Activated naive CD4-positive, alpha-beta T cell treated with anti-CD3 and anti-CD28 coated beads, Interleukin-2, amount 10 ng/mL, durations not matched to agents 7 days and 5 days (primary cell): ENCODE measurements at regions not wholly inside any gene's neighbourhood (a gene's known extent, or its start where the extent isn't known, plus 50 kb on each side); places are given as distances from the start of the nearest gene placed in this dataset.

ENCODE experiments used
- CTCF ChIA-PET: fragments of 350-600 bp; sonication (Branson Sonifier 250); formaldehyde crosslinking; loops from one replicate; lab custom pipeline; 2021; ENCODE audit warnings: antibody characterized with exemption; lab: Charles Lee
- DNase-seq: peaks from one replicate; pipeline ENCODE4 v3.0.0-alpha.2; 2020
- H3K27ac Mint-ChIP-seq: one replicate; pipeline ENCODE4 v1.8.0; 2021; ENCODE audit warnings: mild to moderate bottlenecking, moderate library complexity, mixed read lengths
- H3K27me3 Mint-ChIP-seq: one replicate; pipeline ENCODE4 v1.8.0; 2021; ENCODE audit warnings: mild to moderate bottlenecking, mixed read lengths
- H3K36me3 Mint-ChIP-seq: one replicate; pipeline ENCODE4 v1.8.0; 2021; ENCODE audit warnings: mixed read lengths
- H3K4me1 Mint-ChIP-seq: one replicate; pipeline ENCODE4 v1.8.0; 2021; ENCODE audit warnings: mixed read lengths
- H3K4me3 Mint-ChIP-seq: one replicate; pipeline ENCODE4 v1.8.0; 2021; ENCODE audit warnings: mild to moderate bottlenecking, moderate library complexity, mixed read lengths
- H3K9me3 Mint-ChIP-seq: one replicate; pipeline ENCODE4 v1.8.0; 2021; ENCODE audit warnings: mixed read lengths

DNA sequence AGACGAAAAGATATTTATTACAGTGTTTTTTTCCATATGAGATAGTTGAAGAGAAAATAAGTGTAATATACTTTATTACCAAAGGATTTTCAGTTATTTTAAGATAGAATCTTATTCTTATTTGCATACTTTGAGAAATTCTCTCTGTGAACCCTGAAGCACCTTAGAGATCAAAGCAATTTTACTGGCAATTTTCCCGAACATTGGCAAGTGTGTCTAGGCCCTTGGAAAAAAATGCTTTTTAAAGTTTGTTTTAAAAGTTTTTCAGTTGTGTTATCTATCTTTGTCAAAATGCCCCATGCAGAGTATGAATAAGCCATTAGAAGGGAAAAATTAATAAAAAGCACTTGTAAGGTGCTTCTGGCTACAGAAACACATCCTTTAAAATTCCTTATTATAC is 276.8 kb upstream of the HSF2 start:
- Mint-ChIP-seq H3K27ac (no peak overlapping the region), H3K4me1 (no peaks in the 10 kb centered on the region), H3K36me3 (no peaks in the 10 kb centered on the region), H3K9me3 (no peaks in the 10 kb centered on the region), H3K27me3 (no peaks in the 10 kb centered on the region), H3K4me3 (no peak overlapping the region)
- DNase-seq = no peak
- CTCF ChIA-PET = no interaction called here

DNA sequence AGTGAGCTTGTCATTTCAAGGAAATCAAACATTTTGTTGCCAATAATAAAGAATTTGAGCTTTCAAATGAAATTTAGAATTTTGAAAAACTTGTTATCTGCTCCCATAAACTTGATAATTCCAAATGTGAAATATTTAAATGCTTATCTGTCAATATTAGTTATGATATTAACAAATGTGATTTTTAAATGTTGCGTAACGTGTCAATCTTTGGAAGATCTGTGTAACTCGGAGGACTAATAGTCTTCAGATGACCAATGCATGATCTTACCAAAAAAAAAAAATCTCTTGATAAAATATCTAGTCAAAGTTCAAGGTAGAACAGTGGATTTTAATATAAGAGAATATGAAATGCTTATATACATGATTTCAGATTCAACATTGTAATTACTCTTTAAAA is 274.5 kb upstream of the HSF2 start:
- Mint-ChIP-seq H3K9me3 (no peaks in the 10 kb centered on the region), H3K27ac (no peak overlapping the region), H3K27me3 (no peaks in the 10 kb centered on the region), H3K36me3 (no peaks in the 10 kb centered on the region), H3K4me1 (peaks cover 2% of the 10 kb centered on the region), H3K4me3 (no peak overlapping the region)
- no peak for DNase-seq
- CTCF ChIA-PET = no interaction called here

DNA sequence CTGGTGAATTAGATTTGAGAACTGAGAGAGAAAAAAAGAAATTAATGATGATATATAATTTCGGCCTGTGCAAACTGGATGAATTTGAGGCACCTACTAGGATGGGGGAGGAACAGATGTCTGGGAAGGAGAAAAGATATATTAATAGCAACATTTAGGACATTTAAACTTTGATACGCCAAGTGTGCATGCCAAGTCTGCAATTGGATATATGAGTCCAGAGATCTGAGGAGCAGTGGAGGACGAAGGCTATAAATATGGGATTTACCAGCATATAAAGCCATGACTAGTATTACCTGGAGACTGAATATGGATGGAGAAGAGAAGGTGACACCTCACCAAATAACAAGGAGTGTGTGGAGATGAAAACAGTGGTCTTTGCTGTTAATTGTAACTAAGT is 272.6 kb upstream of the HSF2 start:
- H3K27ac Mint-ChIP-seq = no peak overlapping the region
- no peaks in the 10 kb centered on the region for H3K9me3 Mint-ChIP-seq

DNA sequence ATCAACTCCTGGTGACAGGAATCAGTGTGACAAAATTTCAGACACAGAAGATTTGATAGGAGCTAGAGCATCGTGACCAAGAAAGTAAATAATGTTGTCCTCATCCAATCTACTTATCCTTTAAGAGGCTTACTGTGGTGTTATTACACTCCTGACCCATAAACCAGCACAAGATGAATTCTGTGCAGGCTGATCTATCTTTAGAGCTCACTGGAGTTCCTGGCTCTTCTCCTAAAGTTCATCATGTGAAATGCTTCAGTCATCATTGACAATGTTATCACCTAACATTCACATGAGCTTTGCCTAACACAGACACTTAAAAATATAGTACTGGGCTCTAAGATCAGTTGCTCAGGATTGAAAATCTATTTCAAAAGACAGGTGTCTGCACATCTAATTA is 271.0 kb upstream of the HSF2 start:
- Mint-ChIP-seq H3K27ac (no peak overlapping the region), H3K27me3 (no peaks in the 10 kb centered on the region), H3K9me3 (no peaks in the 10 kb centered on the region), H3K36me3 (no peaks in the 10 kb centered on the region), H3K4me1 (peaks cover 7% of the 10 kb centered on the region), H3K4me3 (no peak overlapping the region)
- CTCF ChIA-PET = no interaction called here
- DNase-seq = no peak

More for the DNA sequence above, 272.6 kb upstream of the HSF2 start:
- CTCF ChIA-PET = no interaction called here
- H3K36me3 Mint-ChIP-seq = no peaks in the 10 kb centered on the region
- DNase-seq = no peak
- no peaks in the 10 kb centered on the region for H3K27me3 Mint-ChIP-seq
- H3K4me3 Mint-ChIP-seq = no peak overlapping the region
- peaks cover 7% of the 10 kb centered on the region for H3K4me1 Mint-ChIP-seq

DNA sequence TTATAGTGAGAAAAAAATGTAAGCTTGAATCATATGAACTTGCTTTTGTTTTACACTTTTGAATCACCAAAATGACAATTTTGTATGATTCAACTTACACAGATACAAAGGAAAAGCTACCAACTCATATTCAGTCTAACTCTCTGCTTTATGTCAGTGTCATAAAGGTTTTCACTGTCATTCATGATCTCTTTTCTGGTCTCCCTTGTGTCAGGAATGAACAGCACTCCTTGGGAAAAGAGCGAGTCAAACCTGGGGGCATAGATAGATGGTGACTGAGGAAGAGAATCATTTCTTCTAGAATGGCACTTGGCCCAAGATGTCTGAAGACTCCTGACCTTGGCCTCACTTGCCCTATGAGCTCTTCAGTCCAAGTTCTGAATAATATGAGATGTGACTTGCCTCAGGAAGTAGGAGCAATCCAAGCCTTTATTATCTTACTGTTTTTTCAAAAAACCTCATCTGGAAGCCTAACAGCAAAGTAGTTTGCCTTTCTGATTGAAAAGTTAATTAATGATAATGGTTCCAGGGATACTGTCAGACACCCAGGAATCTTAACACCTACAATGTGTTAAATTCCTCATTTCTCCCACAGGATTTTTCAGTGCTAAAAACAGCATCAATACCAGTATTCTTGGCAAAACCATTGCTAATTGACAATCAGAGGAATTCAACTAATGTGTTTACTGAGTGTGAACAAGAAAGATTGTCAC is 270.0 kb upstream of the HSF2 start:
- no peak overlapping the region for H3K4me3 Mint-ChIP-seq
- CTCF ChIA-PET = no interaction called here

DNA sequence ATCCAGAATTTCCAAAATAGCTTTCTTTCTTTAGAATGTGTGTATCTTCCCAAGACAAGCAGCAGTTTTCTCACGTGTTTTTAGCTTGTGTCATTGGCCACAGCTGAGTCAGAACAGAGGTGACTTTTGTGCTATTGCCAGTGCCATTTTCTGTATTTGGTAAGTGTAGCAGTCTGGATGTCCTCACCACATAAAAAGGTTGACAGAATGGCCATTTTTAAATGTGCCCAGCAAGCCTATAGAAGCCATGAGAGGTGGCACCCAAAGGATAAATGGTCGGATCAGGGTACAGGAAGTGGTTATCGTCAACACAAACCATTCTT is 269.5 kb upstream of the HSF2 start:
- DNase-seq = no peak
- Mint-ChIP-seq H3K27ac (no peak overlapping the region), H3K9me3 (no peaks in the 10 kb centered on the region), H3K4me3 (no peak overlapping the region), H3K27me3 (no peaks in the 10 kb centered on the region), H3K36me3 (no peaks in the 10 kb centered on the region), H3K4me1 (peaks cover 7% of the 10 kb centered on the region)
- CTCF ChIA-PET = no interaction called here

More for the DNA sequence above, 270.0 kb upstream of the HSF2 start:
- Mint-ChIP-seq H3K36me3 (no peaks in the 10 kb centered on the region), H3K9me3 (no peaks in the 10 kb centered on the region), H3K27ac (no peak overlapping the region), H3K27me3 (no peaks in the 10 kb centered on the region), H3K4me1 (peaks cover 7% of the 10 kb centered on the region)
- DNase-seq = no peak

GRCh38 chr6:122130518-122130917 is 268.9 kb upstream of the HSF2 start:
- H3K4me3 Mint-ChIP-seq = no peak overlapping the region
- H3K36me3 Mint-ChIP-seq = no peaks in the 10 kb centered on the region
- no peak for DNase-seq
- H3K27me3 Mint-ChIP-seq = no peaks in the 10 kb centered on the region
- no peak overlapping the region for H3K27ac Mint-ChIP-seq
- no peaks in the 10 kb centered on the region for H3K9me3 Mint-ChIP-seq
- CTCF ChIA-PET = no interaction called here
- peaks cover 7% of the 10 kb centered on the region for H3K4me1 Mint-ChIP-seq

- H3K4me3 Mint-ChIP-seq = no peak overlapping the region
- H3K27me3 Mint-ChIP-seq = no peaks in the 10 kb centered on the region
- CTCF ChIA-PET = no interaction called here
- H3K9me3 Mint-ChIP-seq = no peaks in the 10 kb centered on the region
- no peak for DNase-seq
- H3K36me3 Mint-ChIP-seq = no peaks in the 10 kb centered on the region
- H3K4me1 Mint-ChIP-seq = no peaks in the 10 kb centered on the region
- no peak overlapping the region for H3K27ac Mint-ChIP-seq
Measured at GRCh38 chr6:122136386-122136785, 263.1 kb upstream of the HSF2 start.

- no peak for DNase-seq
- Mint-ChIP-seq H3K36me3 (no peaks in the 10 kb centered on the region), H3K27me3 (no peaks in the 10 kb centered on the region), H3K4me1 (no peaks in the 10 kb centered on the region), H3K9me3 (no peaks in the 10 kb centered on the region), H3K4me3 (no peak overlapping the region), H3K27ac (no peak overlapping the region)
- CTCF ChIA-PET = no interaction called here
Measured at GRCh38 chr6:122140031-122140430, 259.4 kb upstream of the HSF2 start.

- Mint-ChIP-seq H3K9me3 (no peaks in the 10 kb centered on the region), H3K4me1 (no peaks in the 10 kb centered on the region), H3K27me3 (no peaks in the 10 kb centered on the region), H3K36me3 (no peaks in the 10 kb centered on the region), H3K4me3 (no peak overlapping the region), H3K27ac (no peak overlapping the region)
- DNase-seq = no peak
- CTCF ChIA-PET = no interaction called here
Measured at GRCh38 chr6:122141246-122141645, 258.2 kb upstream of the HSF2 start.

DNA sequence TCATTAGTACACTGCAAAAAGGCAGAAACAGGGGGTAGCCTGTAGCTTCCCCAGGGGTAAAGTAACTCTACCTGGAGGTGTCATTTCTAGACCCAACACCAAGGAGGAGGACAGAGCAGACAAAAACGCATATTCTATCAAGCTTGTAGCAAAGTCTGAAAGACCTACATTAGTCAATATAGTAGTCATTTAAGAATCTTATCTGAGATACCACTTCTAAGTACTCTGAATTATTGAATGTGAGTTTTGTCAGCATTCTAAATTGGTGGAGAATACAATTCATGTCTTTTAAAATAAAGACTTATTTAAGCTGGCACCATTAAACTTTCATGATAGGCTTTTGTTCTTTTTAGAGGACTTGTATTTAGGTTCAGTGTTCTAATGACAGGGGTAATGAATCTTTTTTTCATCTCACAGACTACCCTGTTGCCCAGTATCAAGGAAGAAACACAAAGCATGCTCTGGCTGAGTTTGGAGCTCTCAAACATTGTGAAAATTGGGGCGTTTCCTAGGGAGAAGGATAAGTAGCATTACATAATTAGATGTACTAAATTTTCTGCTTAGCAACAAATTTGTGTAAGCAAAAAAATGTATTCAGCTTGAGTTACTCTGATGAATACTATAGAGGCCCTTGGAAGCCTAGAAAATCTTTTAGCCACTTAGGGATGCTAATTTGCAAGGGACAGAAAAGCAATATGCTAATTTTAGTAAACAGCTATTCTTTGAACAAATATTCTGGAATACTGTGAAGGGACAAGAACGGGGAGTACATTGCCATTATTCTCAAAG is 255.4 kb upstream of the HSF2 start:
- no peaks in the 10 kb centered on the region for H3K9me3 Mint-ChIP-seq
- no peak overlapping the region for H3K4me3 Mint-ChIP-seq
- H3K27ac Mint-ChIP-seq = no peak overlapping the region
- CTCF ChIA-PET = no interaction called here
- no peaks in the 10 kb centered on the region for H3K4me1 Mint-ChIP-seq
- no peaks in the 10 kb centered on the region for H3K36me3 Mint-ChIP-seq
- H3K27me3 Mint-ChIP-seq = no peaks in the 10 kb centered on the region
- no peak for DNase-seq

DNA sequence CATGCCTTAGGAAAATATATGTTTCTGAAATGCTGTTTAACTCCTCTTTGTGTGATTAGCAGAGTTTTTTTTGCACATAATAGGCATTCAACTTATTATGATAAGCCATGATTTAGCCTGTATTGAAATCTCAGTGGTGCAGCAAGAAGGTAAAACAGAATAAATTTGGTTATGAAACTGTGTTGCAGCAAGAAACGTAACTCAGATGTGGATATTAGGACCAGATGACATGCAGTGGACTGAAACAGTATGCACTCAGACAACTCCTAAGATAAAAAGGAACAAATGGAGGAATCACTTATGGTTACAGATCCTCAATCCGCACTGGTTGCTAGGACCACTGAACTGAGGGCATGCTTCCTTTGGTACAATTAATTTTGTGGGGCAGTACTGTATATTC is 254.2 kb upstream of the HSF2 start:
- no peak for DNase-seq
- H3K9me3 Mint-ChIP-seq = no peaks in the 10 kb centered on the region
- CTCF ChIA-PET = no interaction called here
- no peak overlapping the region for H3K4me3 Mint-ChIP-seq
- no peaks in the 10 kb centered on the region for H3K27me3 Mint-ChIP-seq
- H3K36me3 Mint-ChIP-seq = no peaks in the 10 kb centered on the region
- no peak overlapping the region for H3K27ac Mint-ChIP-seq
- no peaks in the 10 kb centered on the region for H3K4me1 Mint-ChIP-seq

DNA sequence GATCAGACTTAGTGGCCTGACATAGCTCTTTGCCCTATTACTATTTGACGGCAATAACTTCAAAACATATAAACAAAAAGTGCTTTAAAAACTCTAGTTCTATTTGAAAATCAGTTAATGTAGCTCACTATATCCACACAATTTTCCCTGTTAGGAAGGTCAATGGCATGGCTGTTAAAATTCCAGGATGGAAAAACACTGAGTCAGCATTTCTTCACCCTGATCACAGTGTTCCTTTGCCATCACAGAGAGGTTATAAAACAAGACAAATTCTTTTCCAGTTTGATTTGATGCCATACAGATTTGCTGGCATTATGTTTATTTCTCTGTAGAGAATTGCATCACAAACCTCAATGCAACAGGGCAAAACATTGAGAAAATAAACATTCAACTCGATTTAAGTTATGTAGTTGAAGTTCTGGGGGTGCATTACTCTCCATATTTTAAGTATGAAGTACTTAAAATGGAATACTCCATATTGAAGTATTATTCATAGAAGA is 253.7 kb upstream of the HSF2 start:
- no peaks in the 10 kb centered on the region for H3K27me3 Mint-ChIP-seq
- no peak overlapping the region for H3K27ac Mint-ChIP-seq
- H3K36me3 Mint-ChIP-seq = no peaks in the 10 kb centered on the region
- no peaks in the 10 kb centered on the region for H3K4me1 Mint-ChIP-seq
- DNase-seq = no peak
- CTCF ChIA-PET = no interaction called here
- no peak overlapping the region for H3K4me3 Mint-ChIP-seq
- H3K9me3 Mint-ChIP-seq = no peaks in the 10 kb centered on the region

DNA sequence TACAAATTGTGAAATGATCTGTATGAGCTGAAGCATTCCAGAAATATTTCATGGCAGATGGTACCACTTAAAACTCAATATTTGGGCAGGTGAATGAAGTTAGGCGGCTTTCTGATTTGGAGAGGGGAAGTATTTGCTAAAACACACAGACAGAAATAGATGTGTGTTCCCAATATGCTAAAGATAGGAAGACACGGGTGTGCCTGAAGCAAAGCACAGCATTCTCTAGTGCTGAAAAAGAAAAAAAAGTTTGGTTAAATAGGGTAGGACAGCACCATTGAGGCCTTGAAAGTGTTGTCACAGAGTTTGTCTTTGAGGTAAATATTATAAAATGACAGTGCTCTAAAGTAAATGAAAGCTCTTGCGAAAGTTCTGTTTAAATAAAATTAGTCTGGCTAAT is 252.2 kb upstream of the HSF2 start:
- DNase-seq = no peak
- Mint-ChIP-seq H3K27me3 (no peaks in the 10 kb centered on the region), H3K4me3 (no peak overlapping the region), H3K36me3 (no peaks in the 10 kb centered on the region), H3K9me3 (no peaks in the 10 kb centered on the region), H3K27ac (no peak overlapping the region), H3K4me1 (no peaks in the 10 kb centered on the region)
- CTCF ChIA-PET = no interaction called here

- Mint-ChIP-seq H3K4me1 (no peaks in the 10 kb centered on the region), H3K27ac (no peak overlapping the region), H3K27me3 (no peaks in the 10 kb centered on the region), H3K36me3 (no peaks in the 10 kb centered on the region), H3K9me3 (no peaks in the 10 kb centered on the region), H3K4me3 (no peak overlapping the region)
- CTCF ChIA-PET = no interaction called here
- DNase-seq = no peak
Measured at GRCh38 chr6:122151066-122151465, 248.4 kb upstream of the HSF2 start.
